Kasumi-1 (cell line): ENCODE measurements at regions not wholly inside any gene's neighbourhood (a gene's known extent, or its start where the extent isn't known, plus 50 kb on each side); places are given as distances from the start of the nearest gene placed in this dataset.
"Not testable (repeated sequence)": the region's sequence is repeated elsewhere in the genome, so short reads cannot be mapped to it uniquely, and the experiment has no call there.

Experiments
- DNase-seq, 2 experiments: peaks; one replicate each; lab custom pipeline; 2025; lab: John Stamatoyannopoulos, UW

DNA sequence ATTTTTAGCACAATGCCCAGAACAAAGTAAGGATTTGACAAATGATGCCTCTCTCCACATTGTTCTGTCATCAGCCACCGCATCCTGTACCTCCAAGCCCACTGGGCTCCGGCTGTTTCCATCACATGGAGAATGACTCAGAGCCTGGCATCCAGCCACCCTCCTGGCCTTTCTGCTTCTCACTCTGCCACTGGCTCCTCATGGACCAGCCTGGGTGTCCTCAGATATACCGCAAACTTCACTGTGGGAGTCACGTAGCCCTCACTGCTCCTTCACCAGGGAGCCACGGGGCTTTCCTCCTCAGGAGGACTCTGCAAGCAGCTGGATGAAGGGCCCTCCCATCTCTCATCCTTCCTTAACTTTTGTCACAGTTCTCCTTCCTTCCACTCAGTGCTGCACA is 943.0 kb downstream of the TUBA3C start:
- not testable (repeated sequence) for DNase-seq

DNA sequence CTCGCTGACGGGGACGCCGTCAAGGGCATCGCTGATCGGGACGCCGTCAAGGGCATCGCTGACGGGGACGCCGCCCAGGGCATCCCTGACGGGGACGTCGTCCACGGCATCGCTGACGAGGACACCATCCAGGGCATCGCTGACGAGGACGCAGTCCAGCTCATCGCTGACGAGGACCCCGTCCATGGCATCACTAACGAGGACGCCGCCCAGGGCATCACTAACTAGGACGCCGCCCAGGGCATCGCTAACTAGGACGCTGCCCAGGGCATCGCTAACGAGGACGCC is 945.2 kb downstream of the TUBA3C start:
- DNase-seq, result no peak

DNA sequence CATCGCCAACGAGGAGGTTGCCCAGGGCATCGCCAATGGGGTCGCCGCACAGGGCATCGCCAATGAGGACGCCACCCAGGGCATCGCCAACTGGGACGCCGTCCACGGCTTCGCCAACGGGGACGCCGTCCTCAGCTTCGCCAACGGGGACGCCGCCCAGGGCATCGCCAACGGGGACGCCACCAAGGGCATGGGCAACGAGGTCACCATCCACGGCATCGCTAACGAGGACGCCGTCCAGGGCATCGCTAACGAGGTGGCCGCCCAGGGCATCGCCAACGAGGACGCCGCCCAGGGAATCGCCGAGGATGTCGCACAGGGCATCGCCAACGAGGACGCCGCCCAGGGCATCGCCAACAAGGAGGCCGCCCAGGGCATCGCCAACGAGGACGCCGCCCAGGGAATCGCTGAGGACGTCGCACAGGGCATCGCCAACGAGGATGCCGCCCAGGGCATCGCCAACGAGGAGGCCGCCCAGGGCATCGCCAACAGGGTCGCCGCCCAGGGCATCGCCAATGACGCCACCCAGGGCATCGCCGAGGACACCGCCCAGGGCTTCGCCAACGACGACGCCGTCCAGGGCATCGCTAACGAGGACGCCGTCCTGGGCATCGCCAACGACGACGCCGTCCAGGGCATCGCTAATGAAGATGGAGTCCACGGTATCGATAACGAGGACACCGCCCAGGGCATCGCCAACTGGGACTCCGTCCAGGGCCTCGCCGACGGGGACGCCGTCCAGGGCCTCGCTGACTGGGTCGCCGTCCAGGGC is 945.7 kb downstream of the TUBA3C start:
- DNase-seq, result no peak

DNA sequence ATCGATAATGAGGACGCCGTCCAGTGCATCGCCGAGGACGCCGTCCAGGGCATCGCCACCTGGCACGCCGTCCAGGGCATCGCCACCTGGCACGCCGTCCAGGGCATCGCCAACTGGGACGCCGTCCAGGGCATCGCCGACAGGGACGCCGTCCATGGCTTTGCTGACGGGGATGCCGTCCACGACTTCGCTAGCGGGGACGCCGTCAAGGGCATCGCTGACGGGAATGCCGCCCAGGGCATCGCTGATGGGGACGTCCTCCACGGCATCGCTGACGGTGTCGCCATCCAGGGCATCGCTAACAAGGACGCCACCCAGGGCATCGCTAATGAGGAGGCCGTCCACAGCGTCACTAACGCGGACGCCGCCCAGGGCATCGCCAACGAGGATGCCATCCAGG is 946.5 kb downstream of the TUBA3C start:
- DNase-seq, result no peak

DNA sequence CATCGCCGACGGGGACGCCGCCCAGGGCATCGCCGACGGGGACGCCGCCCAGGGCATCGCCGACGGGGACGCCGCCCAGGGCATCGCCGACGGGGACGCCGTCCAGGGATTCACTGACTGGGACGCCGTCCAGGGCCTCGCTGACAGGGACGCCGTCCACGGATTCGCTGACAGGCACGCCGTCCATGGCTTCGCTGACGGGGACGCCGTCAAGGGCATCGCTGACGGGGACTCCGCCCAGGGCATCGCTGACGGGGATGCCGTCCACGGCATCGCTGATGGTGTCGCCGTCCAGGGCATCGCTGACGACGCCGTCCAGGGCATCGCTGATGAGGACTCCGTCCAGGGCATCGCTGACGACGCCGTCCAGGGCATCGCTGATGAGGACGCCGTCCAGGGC is 947.2 kb downstream of the TUBA3C start:
- not testable (repeated sequence) for DNase-seq

DNA sequence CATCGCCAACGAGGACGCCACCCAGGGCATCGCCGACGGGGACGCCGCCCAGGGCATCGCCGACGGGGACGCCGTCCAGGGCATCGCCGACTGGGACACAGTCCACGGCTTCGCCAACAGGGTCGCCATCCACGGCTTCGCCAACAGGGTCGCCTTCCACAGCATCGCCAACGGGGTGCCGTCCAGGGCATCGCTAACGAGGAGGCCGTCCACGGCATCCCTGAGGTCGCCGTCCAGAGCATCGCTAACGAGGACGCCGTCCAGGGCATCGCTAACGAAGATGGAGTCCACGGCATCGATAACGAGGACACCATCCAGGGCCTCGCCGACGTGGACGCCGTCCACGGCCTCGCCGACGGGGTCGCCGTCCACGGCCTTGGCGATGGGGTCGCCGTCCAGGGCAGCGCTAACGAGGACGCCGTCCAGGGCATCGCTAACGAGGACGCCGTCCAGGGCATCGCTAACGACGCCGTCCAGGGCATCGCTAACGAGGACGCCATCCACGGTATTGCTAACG is 947.8 kb downstream of the TUBA3C start:
- no peak for DNase-seq

DNA sequence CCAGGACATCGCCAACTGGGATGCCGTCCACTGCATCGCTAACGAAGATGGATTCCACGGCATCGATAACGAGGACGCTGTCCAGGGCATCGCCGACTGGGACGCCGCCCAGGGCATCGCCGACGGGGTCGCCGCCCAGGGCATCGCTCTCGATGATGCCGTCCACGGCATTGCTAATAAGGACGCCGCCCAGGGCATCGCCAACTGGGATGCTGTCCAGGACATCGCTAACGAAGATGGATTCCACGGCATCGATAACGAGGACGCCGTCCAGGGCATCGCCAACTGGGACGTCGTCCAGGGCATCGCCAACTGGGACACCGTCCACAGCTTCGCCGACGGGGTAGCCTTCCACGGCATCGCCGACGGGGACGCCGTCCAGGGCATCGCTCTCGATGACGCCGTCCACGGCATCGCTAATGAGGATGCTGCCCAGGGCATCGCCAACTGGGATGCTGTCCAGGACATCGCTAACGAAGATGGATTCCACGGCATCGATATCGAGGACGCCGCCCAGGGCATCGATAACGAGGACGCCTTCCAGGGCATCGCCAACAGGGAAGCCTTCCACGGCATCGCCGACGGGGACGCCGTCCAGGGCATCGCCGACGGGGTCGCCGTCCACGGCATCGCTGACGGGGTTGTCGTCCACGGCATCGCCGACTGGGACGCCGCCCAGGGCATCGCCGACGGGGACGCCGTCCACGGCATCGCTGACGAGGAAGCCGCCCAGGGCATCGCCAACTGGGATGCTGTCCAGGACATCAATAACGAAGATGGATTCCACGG is 948.4 kb downstream of the TUBA3C start:
- no peak for DNase-seq

DNA sequence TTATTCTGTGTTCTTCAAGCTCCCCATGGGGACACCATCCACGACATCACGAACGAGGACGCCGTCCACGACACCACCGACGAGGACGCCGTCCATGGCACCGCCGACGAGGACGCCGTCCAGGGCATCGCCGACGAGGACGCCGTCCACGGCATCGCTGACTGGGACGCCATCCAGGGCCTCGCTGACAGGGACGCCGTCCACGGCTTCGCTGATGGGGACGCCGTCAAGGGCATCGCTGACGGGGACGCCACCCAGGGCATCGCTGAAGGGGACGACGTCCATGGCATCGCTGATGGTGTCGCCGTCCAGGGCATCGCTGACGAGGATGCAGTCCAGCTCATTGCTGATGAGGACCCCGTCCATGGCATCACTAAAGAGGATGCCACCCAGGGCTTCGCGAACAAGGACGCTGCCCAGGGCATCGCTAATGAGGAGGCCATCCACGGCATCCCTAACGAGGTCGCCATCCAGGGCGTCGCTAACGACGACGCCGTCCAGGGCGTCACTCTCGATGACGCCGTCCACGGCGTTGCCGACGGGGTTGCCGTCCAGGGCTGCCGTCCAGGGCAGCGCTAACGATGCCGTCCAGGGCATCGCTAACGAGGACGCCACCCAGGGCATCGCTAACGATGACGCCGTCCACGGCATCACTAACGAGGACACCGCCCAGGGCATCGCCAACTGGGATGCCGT is 949.2 kb downstream of the TUBA3C start:
- DNase-seq, result no peak

DNA sequence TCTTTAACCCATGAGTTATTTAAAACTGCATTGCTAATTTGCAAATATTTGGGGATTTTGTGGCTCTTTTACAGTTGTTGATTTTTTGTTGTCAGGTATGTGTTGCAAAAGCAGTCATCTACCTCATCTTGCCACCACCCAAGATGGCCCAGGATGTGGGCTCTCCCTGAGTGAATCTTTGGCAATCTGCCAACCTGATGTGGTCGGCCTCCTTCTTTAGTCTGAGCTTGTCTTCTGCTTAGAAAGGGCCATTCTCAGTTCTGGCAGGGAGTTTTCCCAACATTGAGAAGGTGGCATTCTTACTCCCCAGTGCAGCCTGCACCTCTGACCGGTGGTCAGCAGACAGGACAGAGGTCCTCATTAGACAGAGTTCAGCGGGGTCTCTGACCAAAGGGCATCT is 957.2 kb downstream of the TUBA3C start:
- DNase-seq, result peak in 1 of 2 experiments; percentile 0

DNA sequence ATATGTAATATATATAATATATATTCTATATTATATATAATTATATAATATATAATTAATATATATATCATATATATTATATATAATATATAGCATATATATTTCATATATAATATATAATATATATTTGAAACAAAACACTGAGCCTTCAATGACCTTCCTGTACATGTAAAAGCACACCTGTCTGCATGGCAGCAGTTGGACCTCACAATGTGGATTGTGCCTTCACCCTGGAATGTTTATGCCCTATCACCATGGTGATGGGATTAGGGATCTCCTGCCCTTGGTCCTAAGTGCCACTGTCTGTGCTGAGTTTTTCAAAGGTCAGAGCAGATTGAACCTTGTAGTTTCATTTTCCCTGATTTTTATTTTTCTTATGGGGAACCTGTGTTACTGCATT is 966.9 kb downstream of the TUBA3C start:
- not testable (repeated sequence) for DNase-seq

DNA sequence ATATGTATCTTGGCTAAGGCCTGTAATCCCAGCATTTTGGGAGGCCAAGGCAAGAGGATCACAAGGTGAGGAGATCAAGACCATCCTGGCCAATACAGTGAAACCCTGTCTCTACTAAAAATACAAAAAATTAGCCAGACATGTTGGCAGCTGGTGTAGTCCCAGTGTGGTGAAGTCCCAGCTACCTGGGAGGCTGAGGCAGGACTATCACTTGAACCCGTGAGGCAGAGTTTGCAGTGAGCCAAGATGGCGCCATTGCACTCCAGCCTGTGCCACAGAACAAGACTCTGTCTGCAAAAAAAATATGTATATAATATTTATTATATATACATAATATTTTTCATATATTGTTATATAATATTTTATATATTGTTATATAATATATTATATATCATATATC is 968.1 kb downstream of the TUBA3C start:
- DNase-seq, result not testable (repeated sequence)

DNA sequence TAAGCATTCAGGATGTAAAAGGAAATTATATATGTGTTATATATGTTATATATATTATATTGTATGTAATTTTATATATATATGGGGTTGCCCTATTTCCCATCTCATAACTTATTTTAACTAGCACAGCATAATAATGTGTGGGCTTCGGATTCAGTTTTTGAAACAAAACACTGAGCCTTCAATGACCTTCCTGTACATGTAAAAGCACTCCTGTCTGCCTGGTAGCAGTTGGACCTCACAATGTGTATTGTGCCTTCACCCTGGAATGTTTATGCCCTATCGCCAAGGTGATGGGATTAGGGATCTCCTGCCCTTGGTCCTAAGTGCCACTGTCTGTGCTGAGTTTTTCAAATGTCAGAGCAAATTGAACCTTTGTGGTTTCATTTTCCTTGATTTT is 968.8 kb downstream of the TUBA3C start:
- no peak for DNase-seq

DNA sequence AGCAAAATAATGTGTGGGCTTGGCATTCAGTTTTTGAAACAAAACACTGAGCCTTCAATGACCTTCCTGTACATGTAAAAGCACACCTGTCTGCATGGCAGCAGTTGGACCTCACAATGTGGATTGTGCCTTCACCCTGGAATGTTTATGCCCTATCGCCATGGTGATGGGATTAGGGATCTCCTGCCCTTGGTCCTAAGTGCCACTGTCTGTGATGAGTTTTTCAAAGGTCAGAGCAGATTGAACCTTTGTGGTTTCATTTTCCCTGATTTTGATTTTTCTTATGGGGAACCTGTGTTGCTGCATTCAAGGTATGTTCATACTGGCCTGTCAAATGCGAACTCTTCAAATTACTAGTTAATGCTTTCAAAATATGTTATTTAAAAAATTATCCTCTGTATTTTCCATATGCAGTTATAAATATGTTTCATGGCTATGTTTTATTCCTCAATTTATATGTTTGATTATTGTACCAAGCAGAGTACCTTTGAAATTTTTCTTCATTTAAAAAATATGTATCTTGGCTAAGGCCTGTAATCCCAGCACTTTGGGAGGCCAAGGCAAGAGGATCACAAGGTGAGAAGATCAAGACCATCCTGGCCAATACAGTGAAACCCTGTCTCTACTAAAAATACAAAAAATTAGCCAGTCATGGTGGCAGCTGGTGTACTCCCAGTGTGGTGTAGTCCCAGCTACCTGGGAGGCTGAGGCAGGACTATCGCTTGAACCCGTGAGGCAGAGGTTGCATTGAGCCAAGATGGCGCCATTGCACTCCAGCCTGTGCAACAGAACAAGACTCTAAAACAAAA is 969.7 kb downstream of the TUBA3C start:
- DNase-seq, result not testable (repeated sequence)

DNA sequence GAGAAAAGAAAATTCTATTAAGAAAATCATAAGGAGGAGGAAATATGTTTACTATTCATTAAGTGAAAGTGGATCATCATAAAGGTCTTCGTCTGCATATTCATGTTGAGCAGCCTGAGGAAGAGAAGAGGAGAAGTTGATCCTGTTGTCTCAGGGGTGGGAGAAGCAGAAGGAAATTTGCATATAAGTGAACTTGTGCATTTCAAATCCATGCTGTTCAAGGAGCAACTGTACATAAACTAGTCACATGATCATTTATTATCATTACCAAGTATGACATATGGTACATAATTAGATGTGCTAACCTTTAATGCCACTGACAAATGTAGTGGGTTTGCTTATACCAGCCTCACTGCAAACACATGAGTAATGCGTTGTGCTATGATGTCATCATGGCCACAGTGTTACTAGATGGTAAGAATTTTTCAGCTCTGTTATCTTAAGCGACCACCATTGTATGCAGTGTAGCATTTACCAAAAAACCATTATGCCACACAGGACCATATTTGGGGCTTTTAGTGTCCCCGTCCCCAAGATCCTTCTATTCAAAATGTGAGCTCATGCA is 976.9 kb downstream of the TUBA3C start:
- not testable (repeated sequence) for DNase-seq

DNA sequence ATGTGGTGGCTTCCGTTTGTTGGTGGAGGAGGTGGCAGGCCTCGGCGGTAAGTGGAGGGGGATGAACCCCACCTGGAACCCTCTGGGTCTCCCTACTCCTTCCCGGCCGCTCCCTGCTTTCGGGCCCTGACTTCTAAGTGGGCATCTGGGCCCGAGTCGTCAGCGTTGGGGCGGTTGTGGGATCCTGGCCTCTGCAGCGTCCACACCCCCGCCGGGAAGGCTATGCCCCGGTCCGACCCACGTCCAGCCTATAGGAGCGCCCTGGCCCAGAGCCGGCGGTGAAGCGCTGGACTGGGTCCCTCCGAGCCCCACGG is 986.3 kb downstream of the TUBA3C start:
- not testable (repeated sequence) for DNase-seq

DNA sequence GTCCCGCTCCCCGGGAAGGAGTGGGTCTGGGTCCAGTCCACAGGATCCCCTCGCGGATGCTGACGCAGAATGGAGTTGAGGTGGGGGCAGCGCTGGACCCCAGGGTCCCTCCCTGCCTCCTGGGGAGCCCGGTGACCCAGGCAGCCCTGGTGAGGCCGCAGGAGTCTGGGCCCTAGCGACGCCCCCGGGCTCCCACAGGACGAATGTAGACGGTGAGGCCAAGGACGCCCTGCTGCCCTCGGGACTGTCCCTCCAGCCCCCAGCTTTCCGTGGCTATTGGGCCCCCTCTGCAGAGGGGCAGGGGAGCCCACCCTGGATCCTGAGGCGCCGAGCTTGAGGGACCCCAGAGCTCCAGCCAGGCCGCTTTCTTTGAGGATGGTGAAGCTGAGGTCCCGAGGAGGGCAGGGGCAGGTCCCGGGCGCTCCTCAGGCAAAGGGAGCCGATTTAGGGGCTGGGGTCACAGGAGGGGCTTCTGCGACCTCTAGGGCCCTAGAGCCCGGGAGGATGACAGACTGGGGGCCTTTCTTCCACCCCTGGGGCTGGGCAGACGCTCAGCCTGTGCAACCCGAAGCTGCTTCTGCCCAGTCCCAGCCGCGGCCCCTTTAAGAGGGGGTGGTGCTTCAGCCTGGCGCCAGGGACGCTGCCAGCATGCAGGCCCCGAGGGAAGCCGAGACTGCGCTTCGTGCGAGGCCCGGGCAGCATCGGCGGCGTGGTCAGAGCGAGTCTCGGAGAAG is 986.8 kb downstream of the TUBA3C start:
- DNase-seq, result not testable (repeated sequence)

DNA sequence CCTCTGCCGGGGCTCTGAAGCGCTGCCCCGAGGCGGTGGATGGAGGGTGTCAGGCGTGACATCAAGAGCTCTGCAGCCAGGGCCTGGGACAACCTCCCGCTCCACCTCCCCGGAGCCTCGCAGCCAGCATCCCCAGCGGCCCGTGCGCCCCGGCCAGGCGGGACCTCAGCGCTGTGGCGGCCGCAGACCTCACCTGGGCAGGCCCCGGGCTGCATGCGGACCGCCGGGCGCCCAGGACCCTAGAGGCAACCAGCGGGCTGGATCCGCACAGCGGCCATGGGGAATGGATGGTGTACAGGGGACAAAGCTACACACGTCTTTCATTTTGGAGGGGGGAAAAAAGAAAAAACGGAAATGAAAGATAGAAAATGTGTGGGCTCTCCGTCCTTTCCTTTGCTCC is 987.5 kb downstream of the TUBA3C start:
- DNase-seq, result not testable (repeated sequence)
